ENCODE measurements at regions not wholly inside any gene's neighbourhood (a gene's known extent, or its start where the extent isn't known, plus 50 kb on each side); places are given as distances from the start of the nearest gene placed in this dataset.

DNA sequence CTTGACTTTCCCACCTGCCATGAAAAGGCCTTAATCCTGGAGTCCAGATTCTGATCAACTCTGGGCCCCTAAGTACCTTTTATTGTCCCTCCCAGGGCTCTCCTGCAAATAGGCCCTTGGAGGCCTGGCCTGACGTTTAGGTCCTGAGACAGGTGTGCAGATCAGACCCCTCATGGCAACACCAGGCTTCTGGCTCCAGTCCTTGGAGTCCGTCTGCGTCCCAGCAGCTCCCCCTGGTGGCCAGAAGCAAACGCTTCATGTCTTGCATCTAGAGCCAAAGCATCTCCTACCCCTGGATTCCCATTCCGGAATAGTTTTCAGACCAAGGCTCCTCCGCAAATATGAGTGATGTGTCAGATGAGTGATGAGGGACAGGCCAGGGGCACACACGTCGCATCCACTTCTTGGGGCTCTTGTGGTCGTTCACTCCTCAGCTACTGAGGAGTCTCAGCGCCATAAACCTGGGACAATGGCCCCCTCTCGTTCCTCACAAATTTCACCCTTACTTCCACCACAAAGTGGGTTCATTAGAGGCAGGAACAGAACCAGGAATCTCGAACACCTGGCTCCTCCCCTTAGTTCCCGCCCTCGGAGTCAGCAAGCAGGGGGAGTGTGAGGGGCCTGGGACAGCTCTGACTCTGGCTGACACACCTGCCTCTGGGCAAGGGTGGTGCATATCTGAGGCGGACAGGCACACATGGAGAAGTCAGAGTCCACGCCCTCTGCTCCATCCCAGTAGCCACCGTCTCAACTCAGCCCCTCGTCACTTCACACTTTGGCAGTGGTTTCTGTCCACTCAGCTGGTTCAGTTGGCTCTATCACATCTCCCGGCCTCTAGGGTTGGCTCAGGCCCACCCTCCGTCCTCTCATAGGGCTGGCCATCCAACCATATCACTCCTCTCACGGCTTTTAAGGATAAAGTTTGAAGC, 77.9 kb upstream of the PWP1 start:
- TF ChIP-seq, protein P1, sequence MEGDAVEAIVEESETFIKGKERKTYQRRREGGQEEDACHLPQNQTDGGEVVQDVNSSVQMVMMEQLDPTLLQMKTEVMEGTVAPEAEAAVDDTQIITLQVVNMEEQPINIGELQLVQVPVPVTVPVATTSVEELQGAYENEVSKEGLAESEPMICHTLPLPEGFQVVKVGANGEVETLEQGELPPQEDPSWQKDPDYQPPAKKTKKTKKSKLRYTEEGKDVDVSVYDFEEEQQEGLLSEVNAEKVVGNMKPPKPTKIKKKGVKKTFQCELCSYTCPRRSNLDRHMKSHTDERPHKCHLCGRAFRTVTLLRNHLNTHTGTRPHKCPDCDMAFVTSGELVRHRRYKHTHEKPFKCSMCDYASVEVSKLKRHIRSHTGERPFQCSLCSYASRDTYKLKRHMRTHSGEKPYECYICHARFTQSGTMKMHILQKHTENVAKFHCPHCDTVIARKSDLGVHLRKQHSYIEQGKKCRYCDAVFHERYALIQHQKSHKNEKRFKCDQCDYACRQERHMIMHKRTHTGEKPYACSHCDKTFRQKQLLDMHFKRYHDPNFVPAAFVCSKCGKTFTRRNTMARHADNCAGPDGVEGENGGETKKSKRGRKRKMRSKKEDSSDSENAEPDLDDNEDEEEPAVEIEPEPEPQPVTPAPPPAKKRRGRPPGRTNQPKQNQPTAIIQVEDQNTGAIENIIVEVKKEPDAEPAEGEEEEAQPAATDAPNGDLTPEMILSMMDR (IDR thresholded peaks at IDR 0.05 in 4 of 5, conservative IDR thresholded peaks at IDR 0.05 in 1 of 5): peak; percentile 36 to 79 (median 69)
- no peak for TF ChIP-seq POLR2A (IDR thresholded peaks at IDR 0.05)

Measured in gastrocnemius medialis (tissue), 4 donors.